ENCODE measurements at regions not wholly inside any gene's neighbourhood (a gene's known extent, or its start where the extent isn't known, plus 50 kb on each side); places are given as distances from the start of the nearest gene placed in this dataset.

GRCh38 chr11:130806746-130807145 is 109.5 kb downstream of the SNX19 start:
- H3K4me3 ChIP-seq (ENCODE audit: low read depth, low read length): no peak overlapping the region
- H3K27ac ChIP-seq: no peak overlapping the region
- DNase-seq: no peak
- no peaks in the 10 kb centered on the region for H3K36me3 ChIP-seq
- TF ChIP-seq CTCF (IDR thresholded peaks at IDR 0.05; ENCODE audit: low read depth, low read length): no peak
- no peaks in the 10 kb centered on the region for H3K9me3 ChIP-seq (ENCODE audit: severe bottlenecking)
- H3K27me3 ChIP-seq (ENCODE audit: insufficient read depth, low read depth, severe bottlenecking): no peaks in the 10 kb centered on the region

- no peak for DNase-seq
- Histone ChIP-seq H3K27ac (no peak overlapping the region), H3K9me3 (ENCODE audit: severe bottlenecking) (no peaks in the 10 kb centered on the region), H3K27me3 (ENCODE audit: insufficient read depth, low read depth, severe bottlenecking) (no peaks in the 10 kb centered on the region), H3K4me3 (ENCODE audit: low read depth, low read length) (no peak overlapping the region), H3K36me3 (no peaks in the 10 kb centered on the region)
- no peak for TF ChIP-seq CTCF (IDR thresholded peaks at IDR 0.05; ENCODE audit: low read depth, low read length)
Observed at GRCh38 chr11:130808541-130808940, 107.7 kb downstream of the SNX19 start.

- no peak for DNase-seq
- no peaks in the 10 kb centered on the region for H3K27me3 ChIP-seq (ENCODE audit: insufficient read depth, low read depth, severe bottlenecking)
- no peak overlapping the region for H3K27ac ChIP-seq
- H3K9me3 ChIP-seq (ENCODE audit: severe bottlenecking): no peaks in the 10 kb centered on the region
- no peak overlapping the region for H3K4me3 ChIP-seq (ENCODE audit: low read depth, low read length)
- H3K36me3 ChIP-seq: no peaks in the 10 kb centered on the region
- no peak for TF ChIP-seq CTCF (IDR thresholded peaks at IDR 0.05; ENCODE audit: low read depth, low read length)
Observed at GRCh38 chr11:130813196-130813595, 103.1 kb downstream of the SNX19 start.

GRCh38 chr11:130813638-130814037 is 102.6 kb downstream of the SNX19 start:
- H3K9me3 ChIP-seq (ENCODE audit: severe bottlenecking): no peaks in the 10 kb centered on the region
- TF ChIP-seq CTCF (IDR thresholded peaks at IDR 0.05; ENCODE audit: low read depth, low read length): no peak
- H3K36me3 ChIP-seq: no peaks in the 10 kb centered on the region
- no peak overlapping the region for H3K4me3 ChIP-seq (ENCODE audit: low read depth, low read length)
- H3K27ac ChIP-seq: no peak overlapping the region
- DNase-seq: no peak
- H3K27me3 ChIP-seq (ENCODE audit: insufficient read depth, low read depth, severe bottlenecking): no peaks in the 10 kb centered on the region

- Histone ChIP-seq H3K9me3 (ENCODE audit: severe bottlenecking) (no peaks in the 10 kb centered on the region), H3K27ac (no peak overlapping the region), H3K36me3 (no peaks in the 10 kb centered on the region), H3K27me3 (ENCODE audit: insufficient read depth, low read depth, severe bottlenecking) (no peaks in the 10 kb centered on the region), H3K4me3 (ENCODE audit: low read depth, low read length) (no peak overlapping the region)
- DNase-seq: no peak
- TF ChIP-seq CTCF (IDR thresholded peaks at IDR 0.05; ENCODE audit: low read depth, low read length): no peak
Observed at GRCh38 chr11:130814440-130815096, 101.7 kb downstream of the SNX19 start.

Data from WERI-Rb-1 (cell line).